HepG2 (cell line): ENCODE measurements at regions not wholly inside any gene's neighbourhood (a gene's known extent, or its start where the extent isn't known, plus 50 kb on each side); places are given as distances from the start of the nearest gene placed in this dataset.

ENCODE experiments used
- CREM ChIP-seq, 2 experiments: sonication (generic) in 1 of 2; formaldehyde crosslinking in 1 of 2; IDR thresholded peaks; 2 replicates each; pipeline versions ENCODE4 v1.4.0 to v1.6.1; 2016 to 2020; ENCODE audit warnings: antibody characterized with exemption in 1 of 2, mild to moderate bottlenecking in 1 of 2, missing genetic modification reagents in 1 of 2
- CTCF ChIP-seq: sonication (generic); formaldehyde crosslinking; IDR thresholded peaks from 2 replicates; pipeline ENCODE4 v1.5.0; 2020; ENCODE audit warnings: mild to moderate bottlenecking, missing genetic modification reagents, moderate library complexity
- GATAD2A ChIP-seq: IDR thresholded peaks from 2 replicates; pipeline ENCODE4 v1.6.1; 2016

- no peak for TF ChIP-seq CTCF (CRISPR knock-in tag)
- TF ChIP-seq CREM (IDR thresholded peaks at IDR 0.05): no peak
- no peak for TF ChIP-seq CREM (CRISPR knock-in tag; IDR thresholded peaks at IDR 0.05)
- TF ChIP-seq GATAD2A (CRISPR knock-in tag): no peak
Measured at GRCh38 chr15:94070356-94071295, 160.7 kb upstream of the MCTP2 start.
